ENCODE measurements at regions not wholly inside any gene's neighbourhood (a gene's known extent, or its start where the extent isn't known, plus 50 kb on each side); places are given as distances from the start of the nearest gene placed in this dataset.
A peak's percentile ranks its signal among the peaks of the same experiment; 100 is the strongest.

- no peak for DNase-seq
Measured at GRCh38 chr2:41610501-41611190, 437.2 kb upstream of the PKDCC start.

DNA sequence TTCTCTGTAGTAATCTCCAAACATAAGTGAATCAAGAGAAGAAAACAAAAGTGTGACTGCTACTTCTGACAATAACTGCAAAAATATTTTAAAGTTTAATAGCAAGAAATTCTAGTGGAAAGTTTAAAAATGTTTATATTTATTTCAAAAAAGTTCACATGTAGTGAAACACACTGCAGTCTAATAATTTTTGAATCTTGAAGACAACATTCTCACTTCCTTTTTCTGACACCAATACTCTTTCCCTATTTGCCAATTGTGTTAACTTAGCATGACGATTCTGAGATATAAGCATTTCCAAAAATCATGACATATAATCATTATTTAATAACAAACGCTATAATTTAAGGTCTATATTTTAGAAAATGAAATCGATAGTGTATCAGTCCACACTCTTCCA lies 429.1 kb upstream of the PKDCC start:
- DNase-seq = no peak

GRCh38 chr2:41621095-41621494 lies 426.7 kb upstream of the PKDCC start:
- DNase-seq = no peak

DNA sequence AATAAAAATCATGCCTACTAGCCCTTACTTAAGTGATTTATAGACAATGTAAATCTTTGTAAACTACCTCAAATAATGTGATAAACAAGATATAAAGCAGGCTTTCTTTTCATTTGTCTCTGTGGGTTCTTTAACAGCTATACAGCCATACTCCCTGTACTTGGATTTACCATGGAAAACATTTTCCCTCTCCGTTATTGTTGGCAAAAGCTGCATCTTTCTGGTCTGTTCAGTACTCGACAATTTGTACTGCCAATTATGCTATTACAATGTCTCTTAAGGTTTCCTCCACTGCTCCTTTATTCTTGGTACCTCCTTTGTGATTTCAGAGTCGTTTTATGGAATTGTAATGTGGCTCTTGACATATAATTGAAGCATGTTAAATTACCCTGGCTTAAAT lies 426.3 kb upstream of the PKDCC start:
- DNase-seq = no peak

GRCh38 chr2:41622301-41622700 lies 425.5 kb upstream of the PKDCC start:
- no peak for DNase-seq

DNA sequence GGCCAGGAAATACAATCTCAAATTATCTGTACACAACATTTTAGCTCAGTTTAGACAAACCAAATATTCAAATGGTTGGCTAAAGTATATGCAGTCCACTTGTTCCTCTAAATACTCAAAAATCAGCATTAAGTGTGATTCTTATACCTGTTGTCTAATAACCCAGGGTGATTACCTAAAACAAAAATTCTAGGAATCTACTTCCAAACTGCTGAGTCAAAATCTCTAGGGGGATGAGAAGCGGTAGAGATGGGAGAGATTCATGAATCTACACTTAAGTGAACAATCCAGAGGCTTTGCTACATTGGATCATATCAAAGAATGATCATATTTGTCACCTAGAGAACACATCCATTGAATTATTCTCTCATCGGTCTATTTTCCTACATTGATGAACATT lies 420.9 kb upstream of the PKDCC start:
- DNase-seq = no peak

GRCh38 chr2:41634686-41635085 lies 413.1 kb upstream of the PKDCC start:
- no peak for DNase-seq

DNA sequence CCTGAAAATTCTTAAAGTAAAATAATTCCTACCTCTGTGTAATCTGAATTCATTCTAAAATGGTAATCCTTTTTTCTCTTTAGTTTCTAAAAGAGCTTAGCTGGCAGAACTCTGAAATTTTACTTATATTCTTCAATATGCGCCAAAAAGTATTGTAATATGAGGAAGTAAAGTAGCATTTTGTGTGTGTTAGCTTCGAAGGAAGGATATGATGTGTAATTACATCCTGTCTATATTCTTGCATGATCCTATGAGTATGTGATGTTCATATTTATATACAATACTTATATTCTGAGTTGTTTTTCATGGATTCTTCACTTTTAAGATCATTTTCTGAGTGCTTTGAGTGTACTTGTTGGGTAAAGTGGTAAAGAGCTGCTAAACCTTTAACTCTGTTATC lies 402.9 kb upstream of the PKDCC start:
- no peak for DNase-seq

DNA sequence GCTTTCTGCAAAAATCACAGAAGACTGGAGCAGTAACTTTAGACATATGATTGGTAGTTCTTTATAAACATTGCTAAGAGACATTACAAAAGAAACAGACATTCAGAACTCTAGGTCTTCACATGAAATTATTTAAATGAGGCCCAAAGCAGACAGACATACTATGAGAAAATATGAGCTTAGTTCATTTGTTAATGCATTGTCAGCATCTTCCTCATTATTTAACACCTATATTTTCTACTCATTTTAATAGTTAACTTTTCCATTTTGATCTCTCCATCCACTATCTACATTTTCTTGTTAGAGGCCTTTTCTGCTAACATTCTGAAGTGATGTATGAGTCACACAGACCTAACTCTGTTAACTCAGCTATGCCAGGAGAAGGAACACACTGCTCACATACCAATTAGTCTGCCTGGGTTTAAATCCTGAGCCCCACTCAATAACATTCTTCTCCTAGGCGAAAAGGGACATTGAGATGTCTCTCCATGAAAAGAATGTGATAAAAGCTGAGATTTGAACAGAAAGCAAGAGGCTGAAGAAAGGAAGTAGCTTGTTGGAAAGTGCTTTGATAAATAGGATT lies 400.3 kb upstream of the PKDCC start:
- DNase-seq = no peak

GRCh38 chr2:41657226-41657625 lies 390.6 kb upstream of the PKDCC start:
- DNase-seq = no peak

DNA sequence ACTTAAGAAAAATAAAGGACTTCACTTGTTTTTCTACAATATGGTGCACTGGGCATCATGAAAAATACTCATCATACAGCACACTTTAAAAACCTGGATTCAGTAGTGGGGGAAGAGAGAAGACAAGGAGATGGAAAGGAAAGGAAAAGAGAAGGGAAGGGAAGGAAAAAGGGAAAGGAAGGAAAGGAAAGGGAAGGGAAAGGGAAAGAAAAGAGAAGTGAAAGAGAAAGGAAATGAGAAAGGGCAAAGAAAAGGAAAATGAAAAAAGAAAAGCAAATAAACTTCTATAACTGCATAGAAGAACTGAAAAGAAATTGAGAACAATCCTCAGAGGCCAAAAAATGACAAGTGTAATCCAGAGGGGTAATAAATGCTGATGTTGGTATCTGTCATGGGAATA lies 388.1 kb upstream of the PKDCC start:
- no peak for DNase-seq

DNA sequence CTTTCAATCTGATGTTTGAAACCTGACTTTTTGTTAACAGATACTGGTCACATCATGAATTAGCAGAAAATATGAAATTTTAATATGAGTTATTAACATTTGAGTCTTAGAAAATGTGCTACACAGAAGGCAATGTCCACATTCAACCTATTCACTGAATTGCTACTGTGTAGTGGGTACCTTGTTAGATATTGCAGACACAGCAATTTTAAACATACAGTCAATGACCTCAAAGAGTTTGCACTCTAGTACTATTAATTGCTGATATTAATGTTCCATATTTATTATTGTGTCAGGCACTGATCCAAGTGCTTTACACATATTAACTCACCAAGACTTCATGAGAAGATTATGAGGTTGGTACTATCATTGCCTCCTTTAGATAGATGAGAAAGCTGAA lies 385.4 kb upstream of the PKDCC start:
- DNase-seq = no peak

GRCh38 chr2:41663056-41663455 lies 384.8 kb upstream of the PKDCC start:
- DNase-seq = no peak

DNA sequence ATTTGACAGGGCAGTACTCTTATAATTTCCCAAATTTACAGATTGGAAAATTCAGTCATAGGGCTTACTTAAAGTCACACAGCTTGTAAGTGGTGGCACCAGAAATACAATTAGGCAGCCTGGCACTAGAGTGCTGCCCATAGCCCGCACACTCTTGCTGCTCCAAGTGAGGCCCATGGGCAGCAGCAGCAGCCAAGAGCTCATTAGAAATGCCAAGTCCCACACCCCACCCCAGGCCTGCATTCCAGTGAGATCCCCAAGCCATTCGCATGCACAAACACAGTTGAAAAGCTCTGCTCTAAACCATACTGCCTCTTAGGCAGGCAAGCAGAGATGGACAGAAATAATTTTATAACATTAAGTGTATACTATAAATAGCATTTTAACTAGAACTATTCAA lies 379.3 kb upstream of the PKDCC start:
- no peak for DNase-seq

DNA sequence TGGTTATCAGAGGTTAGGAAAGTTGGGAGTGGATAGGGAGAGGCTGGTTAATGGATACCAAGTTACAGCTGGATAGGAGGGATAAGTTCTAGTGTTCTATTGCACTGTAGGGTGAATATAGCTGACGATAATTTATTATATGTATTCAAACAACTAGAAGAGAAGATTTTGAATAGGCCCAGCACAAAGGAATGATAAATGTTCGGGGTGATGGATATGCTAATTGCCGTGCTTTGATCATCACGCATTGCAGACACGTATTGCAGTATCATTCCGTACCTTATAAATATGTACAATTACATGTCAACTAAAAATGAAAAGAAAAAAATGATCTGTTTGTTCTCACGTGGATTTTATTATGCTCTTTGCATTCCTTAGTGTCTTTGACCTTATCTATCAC lies 369.2 kb upstream of the PKDCC start:
- DNase-seq = no peak

- no peak for DNase-seq
Measured at GRCh38 chr2:41686156-41686555, 361.7 kb upstream of the PKDCC start.

- DNase-seq = no peak
Measured at GRCh38 chr2:41691561-41691960, 356.3 kb upstream of the PKDCC start.

DNA sequence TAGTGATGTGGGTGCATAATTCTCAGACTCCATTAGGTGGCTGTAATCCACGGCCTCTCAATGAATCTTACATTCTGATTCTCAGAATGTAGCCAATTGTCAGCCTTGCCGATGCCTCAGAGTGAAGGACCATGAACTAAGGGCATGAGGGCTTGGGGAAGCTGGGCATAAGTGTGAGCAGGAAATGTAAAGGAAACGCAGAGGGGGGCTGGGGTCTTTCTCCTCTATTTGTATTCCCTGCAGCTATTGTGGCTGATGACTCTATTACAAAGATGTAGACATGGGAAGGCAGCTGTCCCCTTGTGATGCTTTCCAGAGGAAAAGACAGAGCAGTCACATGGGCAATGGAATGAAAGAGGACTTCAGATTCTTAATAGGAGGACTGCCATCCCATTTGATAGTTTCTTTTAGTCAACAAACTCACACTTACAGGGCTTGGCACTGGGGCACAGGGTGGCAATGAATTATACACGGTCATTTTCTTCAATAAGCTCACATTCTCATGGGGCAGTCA lies 353.2 kb upstream of the PKDCC start:
- no peak for DNase-seq

GRCh38 chr2:41695198-41696113 lies 352.4 kb upstream of the PKDCC start:
- DNase-seq = no peak

GRCh38 chr2:41697389-41697788 lies 350.4 kb upstream of the PKDCC start:
- no peak for DNase-seq

DNA sequence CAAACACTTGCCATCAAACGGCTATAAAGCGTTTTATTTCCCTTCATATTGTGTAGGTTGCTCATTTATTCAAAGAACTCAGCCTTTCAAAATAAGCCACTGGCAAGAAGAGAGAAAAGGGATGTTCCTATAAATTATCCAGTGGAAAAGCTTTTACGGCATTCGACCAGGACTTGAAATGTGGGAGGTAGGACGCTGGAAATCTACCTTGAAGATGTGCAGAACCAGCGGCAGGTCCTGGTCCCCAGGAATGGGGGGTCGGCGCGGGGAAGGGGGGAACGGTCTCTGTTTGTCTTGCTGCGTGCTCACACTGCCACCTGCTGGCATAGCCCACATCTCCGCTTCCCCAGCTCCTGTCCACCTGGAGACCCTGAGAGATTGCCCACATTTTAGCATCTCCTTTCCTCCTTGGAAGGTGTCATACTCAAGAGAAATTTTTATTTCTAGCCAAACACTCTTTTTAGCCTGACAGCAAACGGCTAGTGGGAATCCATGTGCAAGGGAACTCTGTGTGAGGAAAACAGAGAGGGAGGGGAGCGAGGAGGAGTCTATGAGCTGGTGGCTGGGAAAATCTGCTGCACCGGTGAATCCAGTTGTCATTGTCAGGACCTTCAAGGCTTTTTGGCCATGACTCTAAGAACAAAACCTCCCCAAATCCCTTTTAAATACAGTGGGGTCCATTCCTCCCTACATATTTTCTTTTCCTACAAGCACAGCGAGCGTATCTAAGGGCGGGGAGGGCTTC lies 349.0 kb upstream of the PKDCC start:
- peak in 1 of 2 donors; percentile 14 for DNase-seq

DNA sequence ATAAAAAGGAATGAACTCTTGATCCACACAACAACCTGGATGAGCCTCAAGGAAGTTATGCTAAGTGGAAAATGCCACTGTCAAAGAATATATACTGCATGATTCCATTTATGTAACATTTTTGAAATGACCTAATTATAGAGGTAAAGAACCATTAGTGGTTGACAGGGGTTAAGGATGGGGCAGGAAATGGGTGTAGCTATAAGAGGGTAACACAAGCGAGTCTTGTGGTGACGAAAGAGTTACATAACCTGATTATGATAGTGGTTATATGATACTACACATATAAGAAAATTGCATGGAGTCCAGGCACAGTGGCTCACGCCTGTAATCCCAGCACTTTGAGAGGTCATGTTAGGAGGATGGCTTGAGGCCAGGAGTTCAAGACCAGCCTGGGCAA lies 346.6 kb upstream of the PKDCC start:
- DNase-seq = no peak

GRCh38 chr2:41703123-41703522 lies 344.7 kb upstream of the PKDCC start:
- no peak for DNase-seq
